GM23338 (cell line): ENCODE measurements at regions not wholly inside any gene's neighbourhood (a gene's known extent, or its start where the extent isn't known, plus 50 kb on each side); places are given as distances from the start of the nearest gene placed in this dataset.

ENCODE experiments used
- CREB1 ChIP-seq: fragments of 250-450 bp; sonication (Bioruptor Pico); IDR thresholded peaks from 2 replicates; pipeline ENCODE4 v1.5.0; 2020; ENCODE audit warnings: low read depth, mild to moderate bottlenecking, moderate library complexity
- CTCF ChIP-seq, 2 experiments: fragments of 200-600 bp in 1 of 2; sonication (generic) in 1 of 2; conservative IDR thresholded peaks; 2 replicates each; pipeline versions ENCODE4 v1.5.1 to v1.6.1; 2016 to 2017; ENCODE audit warnings: antibody characterized with exemption in 2 of 2, low read depth in 2 of 2, mild to moderate bottlenecking in 2 of 2, moderate library complexity in 1 of 2
- EZH2phosphoT487 ChIP-seq: fragments of 200-600 bp; sonication (generic); IDR thresholded peaks from one replicate; pipeline ENCODE4 v1.8.1; 2018; ENCODE audit warnings: antibody characterized with exemption; ENCODE audit not compliant: unreplicated experiment
- JUNB ChIP-seq: IDR thresholded peaks from one replicate; pipeline ENCODE4 v1.6.1; 2016; ENCODE audit warnings: antibody characterized with exemption; ENCODE audit not compliant: unreplicated experiment
- POLR2AphosphoS5 ChIP-seq: IDR thresholded peaks from 2 replicates; pipeline ENCODE4 v1.6.1; 2016; ENCODE audit warnings: antibody characterized with exemption, low read depth
- STAT1 ChIP-seq: IDR thresholded peaks from one replicate; pipeline ENCODE4 v1.6.1; 2016; ENCODE audit warnings: antibody characterized with exemption; ENCODE audit not compliant: unreplicated experiment
- ZNF114 ChIP-seq: fragments of 250-450 bp; sonication (Bioruptor Pico); IDR thresholded peaks from 2 replicates; pipeline ENCODE4 v1.5.0; 2020; ENCODE audit warnings: mild to moderate bottlenecking, moderate library complexity
- ZNF331 ChIP-seq: fragments of 250-450 bp; sonication (Bioruptor Pico); IDR thresholded peaks from 2 replicates; pipeline ENCODE4 v1.5.0; 2020; ENCODE audit warnings: low read depth, mild to moderate bottlenecking, moderate library complexity
- TF ChIP-seq, protein P1 (sequence below): fragments of 250-450 bp; sonication (Bioruptor Pico); IDR thresholded peaks from 2 replicates; pipeline ENCODE4 v1.5.0; 2020; ENCODE audit warnings: mild to moderate bottlenecking, moderate library complexity

- TF ChIP-seq, protein P1, sequence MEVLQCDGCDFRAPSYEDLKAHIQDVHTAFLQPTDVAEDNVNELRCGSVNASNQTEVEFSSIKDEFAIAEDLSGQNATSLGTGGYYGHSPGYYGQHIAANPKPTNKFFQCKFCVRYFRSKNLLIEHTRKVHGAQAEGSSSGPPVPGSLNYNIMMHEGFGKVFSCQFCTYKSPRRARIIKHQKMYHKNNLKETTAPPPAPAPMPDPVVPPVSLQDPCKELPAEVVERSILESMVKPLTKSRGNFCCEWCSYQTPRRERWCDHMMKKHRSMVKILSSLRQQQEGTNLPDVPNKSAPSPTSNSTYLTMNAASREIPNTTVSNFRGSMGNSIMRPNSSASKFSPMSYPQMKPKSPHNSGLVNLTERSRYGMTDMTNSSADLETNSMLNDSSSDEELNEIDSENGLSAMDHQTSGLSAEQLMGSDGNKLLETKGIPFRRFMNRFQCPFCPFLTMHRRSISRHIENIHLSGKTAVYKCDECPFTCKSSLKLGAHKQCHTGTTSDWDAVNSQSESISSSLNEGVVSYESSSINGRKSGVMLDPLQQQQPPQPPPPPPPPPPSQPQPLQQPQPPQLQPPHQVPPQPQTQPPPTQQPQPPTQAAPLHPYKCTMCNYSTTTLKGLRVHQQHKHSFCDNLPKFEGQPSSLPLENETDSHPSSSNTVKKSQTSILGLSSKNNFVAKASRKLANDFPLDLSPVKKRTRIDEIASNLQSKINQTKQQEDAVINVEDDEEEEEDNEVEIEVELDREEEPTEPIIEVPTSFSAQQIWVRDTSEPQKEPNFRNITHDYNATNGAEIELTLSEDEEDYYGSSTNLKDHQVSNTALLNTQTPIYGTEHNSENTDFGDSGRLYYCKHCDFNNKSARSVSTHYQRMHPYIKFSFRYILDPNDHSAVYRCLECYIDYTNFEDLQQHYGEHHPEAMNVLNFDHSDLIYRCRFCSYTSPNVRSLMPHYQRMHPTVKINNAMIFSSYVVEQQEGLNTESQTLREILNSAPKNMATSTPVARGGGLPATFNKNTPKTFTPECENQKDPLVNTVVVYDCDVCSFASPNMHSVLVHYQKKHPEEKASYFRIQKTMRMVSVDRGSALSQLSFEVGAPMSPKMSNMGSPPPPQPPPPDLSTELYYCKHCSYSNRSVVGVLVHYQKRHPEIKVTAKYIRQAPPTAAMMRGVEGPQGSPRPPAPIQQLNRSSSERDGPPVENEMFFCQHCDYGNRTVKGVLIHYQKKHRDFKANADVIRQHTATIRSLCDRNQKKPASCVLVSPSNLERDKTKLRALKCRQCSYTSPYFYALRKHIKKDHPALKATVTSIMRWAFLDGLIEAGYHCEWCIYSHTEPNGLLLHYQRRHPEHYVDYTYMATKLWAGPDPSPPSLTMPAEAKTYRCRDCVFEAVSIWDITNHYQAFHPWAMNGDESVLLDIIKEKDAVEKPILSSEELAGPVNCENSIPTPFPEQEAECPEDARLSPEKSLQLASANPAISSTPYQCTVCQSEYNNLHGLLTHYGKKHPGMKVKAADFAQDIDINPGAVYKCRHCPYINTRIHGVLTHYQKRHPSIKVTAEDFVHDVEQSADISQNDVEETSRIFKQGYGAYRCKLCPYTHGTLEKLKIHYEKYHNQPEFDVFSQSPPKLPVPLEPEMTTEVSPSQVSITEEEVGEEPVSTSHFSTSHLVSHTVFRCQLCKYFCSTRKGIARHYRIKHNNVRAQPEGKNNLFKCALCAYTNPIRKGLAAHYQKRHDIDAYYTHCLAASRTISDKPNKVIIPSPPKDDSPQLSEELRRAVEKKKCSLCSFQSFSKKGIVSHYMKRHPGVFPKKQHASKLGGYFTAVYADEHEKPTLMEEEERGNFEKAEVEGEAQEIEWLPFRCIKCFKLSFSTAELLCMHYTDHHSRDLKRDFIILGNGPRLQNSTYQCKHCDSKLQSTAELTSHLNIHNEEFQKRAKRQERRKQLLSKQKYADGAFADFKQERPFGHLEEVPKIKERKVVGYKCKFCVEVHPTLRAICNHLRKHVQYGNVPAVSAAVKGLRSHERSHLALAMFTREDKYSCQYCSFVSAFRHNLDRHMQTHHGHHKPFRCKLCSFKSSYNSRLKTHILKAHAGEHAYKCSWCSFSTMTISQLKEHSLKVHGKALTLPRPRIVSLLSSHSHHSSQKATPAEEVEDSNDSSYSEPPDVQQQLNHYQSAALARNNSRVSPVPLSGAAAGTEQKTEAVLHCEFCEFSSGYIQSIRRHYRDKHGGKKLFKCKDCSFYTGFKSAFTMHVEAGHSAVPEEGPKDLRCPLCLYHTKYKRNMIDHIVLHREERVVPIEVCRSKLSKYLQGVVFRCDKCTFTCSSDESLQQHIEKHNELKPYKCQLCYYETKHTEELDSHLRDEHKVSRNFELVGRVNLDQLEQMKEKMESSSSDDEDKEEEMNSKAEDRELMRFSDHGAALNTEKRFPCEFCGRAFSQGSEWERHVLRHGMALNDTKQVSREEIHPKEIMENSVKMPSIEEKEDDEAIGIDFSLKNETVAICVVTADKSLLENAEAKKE (CRISPR knock-in tag), result no peak
- TF ChIP-seq POLR2AphosphoS5, result no peak
- no peak for TF ChIP-seq ZNF114
- no peak for TF ChIP-seq STAT1
- TF ChIP-seq CREB1, result no peak
- TF ChIP-seq ZNF331, result no peak
- no peak for TF ChIP-seq EZH2phosphoT487
- TF ChIP-seq JUNB, result no peak
- TF ChIP-seq CTCF (conservative IDR thresholded peaks at IDR 0.05; ENCODE audit: low read depth in 2 of 2), result no peak
Observed at GRCh38 chr7:22653951-22654350, 73.0 kb upstream of the IL6 start (continued).
